ENCODE measurements at regions not wholly inside any gene's neighbourhood (a gene's known extent, or its start where the extent isn't known, plus 50 kb on each side); places are given as distances from the start of the nearest gene placed in this dataset.

DNA sequence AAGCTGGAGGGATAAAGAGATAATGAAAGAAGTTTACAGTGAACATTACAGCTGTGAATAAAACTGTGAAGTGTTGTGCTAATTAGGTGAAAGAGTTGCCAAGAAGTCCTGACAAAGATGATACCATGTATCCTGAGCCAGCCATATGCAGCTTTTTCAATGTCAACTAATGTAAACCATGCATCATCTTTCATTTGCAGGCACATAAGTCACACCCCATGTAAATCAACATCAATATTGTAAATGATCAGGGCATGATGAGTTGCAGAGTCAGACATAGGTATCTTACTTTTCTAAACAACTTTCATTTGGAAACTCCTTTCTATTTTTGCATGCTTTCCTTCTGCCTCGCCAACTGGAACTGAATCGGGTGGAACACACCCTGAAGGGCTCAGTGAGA, 569.1 kb downstream of the TBC1D4 start:
- TF ChIP-seq MAX (IDR thresholded peaks at IDR 0.05): no peak

GRCh38 chr13:74910415-74910814, 571.6 kb downstream of the TBC1D4 start:
- TF ChIP-seq YY1 (IDR thresholded peaks at IDR 0.05; ENCODE audit: low read depth) (no peak), USF1 (IDR thresholded peaks at IDR 0.05) (no peak), CREB1 (IDR thresholded peaks at IDR 0.05; ENCODE audit: low read depth) (no peak), TCF12 (IDR thresholded peaks at IDR 0.05; ENCODE audit: low read depth) (no peak), ZBTB7A (IDR thresholded peaks at IDR 0.05; ENCODE audit: low read depth) (no peak), MAX (IDR thresholded peaks at IDR 0.05) (no peak), EP300 (IDR thresholded peaks at IDR 0.05; ENCODE audit: borderline replicate concordance) (no peak), FOXM1 (IDR thresholded peaks at IDR 0.05; ENCODE audit: borderline replicate concordance, low read depth) (no peak), TAF1 (IDR thresholded peaks at IDR 0.05; ENCODE audit: low read depth) (no peak), CEBPB (IDR thresholded peaks at IDR 0.05) (no peak), TEAD4 (IDR thresholded peaks at IDR 0.05) (no peak)

DNA sequence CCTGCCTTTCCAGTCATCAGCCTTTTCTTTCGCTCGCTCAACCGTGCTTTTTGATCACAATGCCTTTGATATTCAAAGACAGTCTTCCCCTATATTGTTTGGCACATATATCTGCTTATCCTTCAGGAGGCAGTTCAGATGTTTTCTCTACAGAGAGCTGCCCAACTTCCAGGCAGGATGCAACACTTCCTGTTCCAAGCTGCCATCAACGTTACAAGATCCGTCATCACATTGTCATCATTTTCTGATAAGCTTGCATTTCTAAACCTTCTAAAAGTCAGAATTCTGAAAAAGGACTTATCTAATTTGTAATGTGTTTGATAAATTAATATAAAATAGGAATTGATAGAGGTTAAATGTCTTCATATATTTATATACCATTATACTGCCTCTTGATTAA, 574.2 kb downstream of the TBC1D4 start:
- TF ChIP-seq TEAD4 (IDR thresholded peaks at IDR 0.05) (no peak), MAX (IDR thresholded peaks at IDR 0.05) (no peak), NFIC (IDR thresholded peaks at IDR 0.05) (no peak), RAD21 (IDR thresholded peaks at IDR 0.05; ENCODE audit: low read depth) (no peak), EP300 (IDR thresholded peaks at IDR 0.05; ENCODE audit: borderline replicate concordance) (no peak), TAF1 (IDR thresholded peaks at IDR 0.05; ENCODE audit: low read depth) (no peak), USF1 (IDR thresholded peaks at IDR 0.05) (no peak), TCF12 (IDR thresholded peaks at IDR 0.05; ENCODE audit: low read depth) (no peak), CREB1 (IDR thresholded peaks at IDR 0.05; ENCODE audit: low read depth) (no peak), YY1 (IDR thresholded peaks at IDR 0.05; ENCODE audit: low read depth) (no peak), CEBPB (IDR thresholded peaks at IDR 0.05) (no peak), FOXM1 (IDR thresholded peaks at IDR 0.05; ENCODE audit: borderline replicate concordance, low read depth) (no peak), EGR1 (IDR thresholded peaks at IDR 0.05) (no peak)

DNA sequence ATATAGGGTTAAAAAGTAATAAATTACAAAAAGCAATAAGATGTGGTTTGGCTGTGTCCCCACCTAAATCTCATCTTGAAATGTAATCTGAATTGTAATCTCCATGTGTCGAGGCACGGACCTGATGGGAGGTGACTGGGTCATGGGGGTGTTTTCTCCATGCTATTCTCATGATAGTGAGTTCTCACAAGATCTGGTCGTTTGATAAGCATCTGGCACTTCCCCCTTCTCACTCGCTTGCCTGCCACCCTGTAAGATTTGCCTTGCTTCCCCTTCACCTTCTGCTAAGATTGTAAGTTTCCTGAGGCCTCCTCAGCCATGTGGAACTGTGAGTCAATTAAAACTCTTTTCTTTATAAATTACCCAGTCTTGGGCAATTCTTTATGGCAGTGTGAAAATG, 577.4 kb downstream of the TBC1D4 start:
- TF ChIP-seq EP300 (IDR thresholded peaks at IDR 0.05; ENCODE audit: borderline replicate concordance): no peak
- no peak for TF ChIP-seq TEAD4 (IDR thresholded peaks at IDR 0.05)
- TF ChIP-seq ZBTB7A (IDR thresholded peaks at IDR 0.05; ENCODE audit: low read depth): no peak
- TF ChIP-seq TCF12 (IDR thresholded peaks at IDR 0.05; ENCODE audit: low read depth): no peak
- TF ChIP-seq TAF1 (IDR thresholded peaks at IDR 0.05; ENCODE audit: low read depth): no peak
- no peak for TF ChIP-seq YY1 (IDR thresholded peaks at IDR 0.05; ENCODE audit: low read depth)
- TF ChIP-seq EGR1 (IDR thresholded peaks at IDR 0.05): no peak

DNA sequence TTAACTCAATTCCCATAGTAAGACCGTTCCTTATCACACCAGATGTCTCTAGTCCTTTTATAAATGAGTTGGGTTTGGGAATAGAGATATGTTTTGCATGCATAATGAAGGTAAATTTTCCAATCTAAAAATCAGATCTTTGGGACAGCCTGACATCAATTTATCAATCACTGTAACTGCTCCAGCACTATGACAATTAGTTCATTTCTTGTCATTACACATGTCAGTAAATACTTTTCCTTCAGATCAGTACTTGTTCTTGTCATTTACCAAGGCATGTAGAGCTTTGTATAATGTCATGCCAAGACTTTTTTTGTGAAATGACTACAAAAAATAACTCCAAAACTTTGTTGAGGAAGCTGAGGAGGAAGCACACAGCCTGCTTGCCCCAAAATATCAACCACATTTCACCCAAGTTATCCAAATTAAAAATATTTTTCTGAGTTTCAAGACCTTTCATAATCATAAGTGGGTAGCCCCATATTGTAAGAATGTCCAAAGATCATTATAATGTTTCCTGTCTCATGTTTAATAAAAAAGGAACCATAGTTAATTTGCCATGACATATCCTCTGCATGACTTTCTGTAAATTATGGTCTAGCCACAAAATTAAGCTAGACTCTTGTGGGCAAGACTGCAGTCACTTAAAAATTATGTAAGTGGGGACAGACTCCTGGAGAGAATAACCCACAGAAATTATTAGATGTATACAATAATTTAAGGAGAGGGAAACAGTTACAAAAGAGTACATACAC, 586.8 kb downstream of the TBC1D4 start:
- TF ChIP-seq TCF12 (IDR thresholded peaks at IDR 0.05; ENCODE audit: low read depth) (no peak), TAF1 (IDR thresholded peaks at IDR 0.05; ENCODE audit: low read depth) (no peak), RAD21 (IDR thresholded peaks at IDR 0.05; ENCODE audit: low read depth) (no peak), EP300 (IDR thresholded peaks at IDR 0.05; ENCODE audit: borderline replicate concordance) (no peak), FOXM1 (IDR thresholded peaks at IDR 0.05; ENCODE audit: borderline replicate concordance, low read depth) (no peak), YY1 (IDR thresholded peaks at IDR 0.05; ENCODE audit: low read depth) (no peak), CREB1 (IDR thresholded peaks at IDR 0.05; ENCODE audit: low read depth) (no peak), USF1 (IDR thresholded peaks at IDR 0.05) (no peak), MAX (IDR thresholded peaks at IDR 0.05) (no peak), CEBPB (IDR thresholded peaks at IDR 0.05) (no peak), TEAD4 (IDR thresholded peaks at IDR 0.05) (no peak), NFIC (IDR thresholded peaks at IDR 0.05) (no peak), EGR1 (IDR thresholded peaks at IDR 0.05) (no peak)
- TF ChIP-seq, protein P1, sequence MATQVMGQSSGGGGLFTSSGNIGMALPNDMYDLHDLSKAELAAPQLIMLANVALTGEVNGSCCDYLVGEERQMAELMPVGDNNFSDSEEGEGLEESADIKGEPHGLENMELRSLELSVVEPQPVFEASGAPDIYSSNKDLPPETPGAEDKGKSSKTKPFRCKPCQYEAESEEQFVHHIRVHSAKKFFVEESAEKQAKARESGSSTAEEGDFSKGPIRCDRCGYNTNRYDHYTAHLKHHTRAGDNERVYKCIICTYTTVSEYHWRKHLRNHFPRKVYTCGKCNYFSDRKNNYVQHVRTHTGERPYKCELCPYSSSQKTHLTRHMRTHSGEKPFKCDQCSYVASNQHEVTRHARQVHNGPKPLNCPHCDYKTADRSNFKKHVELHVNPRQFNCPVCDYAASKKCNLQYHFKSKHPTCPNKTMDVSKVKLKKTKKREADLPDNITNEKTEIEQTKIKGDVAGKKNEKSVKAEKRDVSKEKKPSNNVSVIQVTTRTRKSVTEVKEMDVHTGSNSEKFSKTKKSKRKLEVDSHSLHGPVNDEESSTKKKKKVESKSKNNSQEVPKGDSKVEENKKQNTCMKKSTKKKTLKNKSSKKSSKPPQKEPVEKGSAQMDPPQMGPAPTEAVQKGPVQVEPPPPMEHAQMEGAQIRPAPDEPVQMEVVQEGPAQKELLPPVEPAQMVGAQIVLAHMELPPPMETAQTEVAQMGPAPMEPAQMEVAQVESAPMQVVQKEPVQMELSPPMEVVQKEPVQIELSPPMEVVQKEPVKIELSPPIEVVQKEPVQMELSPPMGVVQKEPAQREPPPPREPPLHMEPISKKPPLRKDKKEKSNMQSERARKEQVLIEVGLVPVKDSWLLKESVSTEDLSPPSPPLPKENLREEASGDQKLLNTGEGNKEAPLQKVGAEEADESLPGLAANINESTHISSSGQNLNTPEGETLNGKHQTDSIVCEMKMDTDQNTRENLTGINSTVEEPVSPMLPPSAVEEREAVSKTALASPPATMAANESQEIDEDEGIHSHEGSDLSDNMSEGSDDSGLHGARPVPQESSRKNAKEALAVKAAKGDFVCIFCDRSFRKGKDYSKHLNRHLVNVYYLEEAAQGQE (IDR thresholded peaks at IDR 0.05; ENCODE audit: low read depth): no peak

DNA sequence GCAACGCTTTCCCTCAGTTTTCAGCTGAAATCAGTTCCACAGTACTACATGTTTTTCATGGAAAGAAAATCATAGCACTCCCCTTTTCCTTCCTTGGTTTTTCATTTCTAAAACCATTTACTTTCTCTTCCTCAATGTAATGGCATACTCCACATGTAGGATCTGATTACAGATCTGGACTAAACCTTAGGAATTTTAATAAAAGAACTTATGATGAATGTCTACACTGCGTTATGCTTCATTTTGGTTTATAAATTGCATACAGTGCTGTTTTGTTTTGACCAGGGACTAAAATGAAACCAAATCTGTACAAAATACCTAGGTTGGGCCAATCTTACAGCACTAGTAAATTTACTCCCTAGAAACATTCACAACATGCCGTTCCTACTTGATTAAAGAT, 589.9 kb downstream of the TBC1D4 start:
- no peak for TF ChIP-seq NFIC (IDR thresholded peaks at IDR 0.05)
- no peak for TF ChIP-seq FOXM1 (IDR thresholded peaks at IDR 0.05; ENCODE audit: borderline replicate concordance, low read depth)
- TF ChIP-seq USF1 (IDR thresholded peaks at IDR 0.05): no peak
- TF ChIP-seq RAD21 (IDR thresholded peaks at IDR 0.05; ENCODE audit: low read depth): no peak
- TF ChIP-seq TAF1 (IDR thresholded peaks at IDR 0.05; ENCODE audit: low read depth): no peak
- no peak for TF ChIP-seq TEAD4 (IDR thresholded peaks at IDR 0.05)
- no peak for TF ChIP-seq CREB1 (IDR thresholded peaks at IDR 0.05; ENCODE audit: low read depth)
- no peak for TF ChIP-seq EGR1 (IDR thresholded peaks at IDR 0.05)
- no peak for TF ChIP-seq TCF12 (IDR thresholded peaks at IDR 0.05; ENCODE audit: low read depth)
- TF ChIP-seq, protein P1 (IDR thresholded peaks at IDR 0.05; ENCODE audit: low read depth): no peak
- no peak for TF ChIP-seq ZBTB7A (IDR thresholded peaks at IDR 0.05; ENCODE audit: low read depth)
- TF ChIP-seq CEBPB (IDR thresholded peaks at IDR 0.05): no peak

All from Ishikawa (cell line).